K562 (cell line): ENCODE measurements at regions not wholly inside any gene's neighbourhood (a gene's known extent, or its start where the extent isn't known, plus 50 kb on each side); places are given as distances from the start of the nearest gene placed in this dataset.

ENCODE experiments used
- ATF7 ChIP-seq: fragments of 450-650 bp; IDR thresholded peaks from 2 replicates; pipeline ENCODE4 v1.7.1; 2014; ENCODE audit warnings: mild to moderate bottlenecking, moderate library complexity
- BRF1 ChIP-seq: IDR thresholded peaks from 3 replicates; pipeline ENCODE4 v1.6.1; 2011; ENCODE audit warnings: borderline replicate concordance, mild to moderate bottlenecking; ENCODE audit not compliant: insufficient read length; ENCODE audit errors: extremely low read depth
- CREB5 ChIP-seq: fragments of 250-450 bp; sonication (Bioruptor Pico); IDR thresholded peaks from 2 replicates; pipeline ENCODE4 v1.5.0; 2020; ENCODE audit warnings: mild to moderate bottlenecking
- DPF2 ChIP-seq: fragments of 450-650 bp; IDR thresholded peaks from 2 replicates; pipeline ENCODE4 v1.6.1; 2016
- FOXP1 ChIP-seq: sonication (generic); formaldehyde crosslinking; IDR thresholded peaks from 2 replicates; pipeline ENCODE4 v1.8.0; 2022; ENCODE audit warnings: mild to moderate bottlenecking, missing genetic modification reagents
- HDAC3 ChIP-seq: fragments of 450-650 bp; IDR thresholded peaks from 2 replicates; pipeline ENCODE4 v1.6.1; 2018; ENCODE audit warnings: borderline replicate concordance, mild to moderate bottlenecking, moderate library complexity; ENCODE audit not compliant: partially characterized antibody
- JUNB ChIP-seq: fragments of 450-650 bp; formaldehyde crosslinking; conservative IDR thresholded peaks from 2 replicates; pipeline ENCODE4 v1.4.0; 2020; ENCODE audit warnings: mild to moderate bottlenecking
- JUND ChIP-seq, 2 experiments: IDR thresholded peaks; 2 replicates in 1 of 2; 3 replicates in 1 of 2; pipeline ENCODE4 v1.6.1; 2011; ENCODE audit warnings: borderline replicate concordance in 2 of 2, low read depth in 2 of 2, low read length in 2 of 2, improper control_type of control experiment in 1 of 2, missing biosample characterization in 1 of 2, missing genetic modification characterization in 1 of 2, missing genetic modification reagents in 1 of 2
- KLF6 ChIP-seq: fragments of 250-450 bp; sonication (Bioruptor Pico); IDR thresholded peaks from 2 replicates; pipeline ENCODE4 v1.4.0; 2020; ENCODE audit warnings: mild to moderate bottlenecking, moderate library complexity, borderline replicate concordance
- MTA3 ChIP-seq: fragments of 450-650 bp; formaldehyde crosslinking; IDR thresholded peaks from 2 replicates; pipeline ENCODE4 v1.6.1; 2017; ENCODE audit warnings: mild to moderate bottlenecking, borderline replicate concordance
- POLR2B ChIP-seq: fragments of 450-650 bp; IDR thresholded peaks from 2 replicates; pipeline ENCODE4 v1.6.1; 2018; ENCODE audit warnings: low read depth; ENCODE audit not compliant: partially characterized antibody
- PPARD ChIP-seq: fragments of 250-450 bp; sonication (Bioruptor Pico); IDR thresholded peaks from 2 replicates; pipeline ENCODE4 v1.8.0; 2022; ENCODE audit warnings: inconsistent platforms, mild to moderate bottlenecking, moderate library complexity
- PTTG1 ChIP-seq: fragments of 450-650 bp; IDR thresholded peaks from 2 replicates; pipeline ENCODE4 v1.6.1; 2016; ENCODE audit warnings: low read depth, mild to moderate bottlenecking, missing genetic modification characterization, missing compliant biosample characterization
- RNF219 ChIP-seq: fragments of 250-450 bp; sonication (Bioruptor Pico); IDR thresholded peaks from 2 replicates; pipeline ENCODE4 v1.5.0; 2022; ENCODE audit warnings: mild to moderate bottlenecking
- SNRNP70 ChIP-seq: fragments of 200-400 bp; formaldehyde crosslinking; optimal IDR thresholded peaks from 2 replicates; pipeline ENCODE3; 2017; ENCODE audit warnings: low read depth, low read length
- SOX6 ChIP-seq: fragments of 450-650 bp; IDR thresholded peaks from 2 replicates; pipeline ENCODE4 v1.6.1; 2014; ENCODE audit warnings: mild to moderate bottlenecking
- SREBF1 ChIP-seq: fragments of 150-350 bp; IDR thresholded peaks from 2 replicates; pipeline ENCODE4 v1.6.1; 2014; ENCODE audit warnings: antibody characterized with exemption, low read depth, low read length, borderline replicate concordance
- TAF15 ChIP-seq: fragments of 200-400 bp; formaldehyde crosslinking; IDR thresholded peaks from 2 replicates; pipeline ENCODE4 v1.6.1; 2017; ENCODE audit warnings: mild to moderate bottlenecking, low read depth, low read length, moderate library complexity
- TBP ChIP-seq: optimal IDR thresholded peaks from 2 replicates; pipeline ENCODE3; 2011; ENCODE audit warnings: low read depth, low read length, improper control_type of control experiment
- U2AF2 ChIP-seq: fragments of 200-400 bp; formaldehyde crosslinking; optimal IDR thresholded peaks from 2 replicates; pipeline ENCODE3; 2017; ENCODE audit warnings: low read depth, mild to moderate bottlenecking, low read length
- YBX1 ChIP-seq: fragments of 450-650 bp; IDR thresholded peaks from 2 replicates; pipeline ENCODE4 v1.7.1; 2016; ENCODE audit warnings: mild to moderate bottlenecking
- ZNF134 ChIP-seq: fragments of 250-450 bp; sonication (Bioruptor Pico); conservative IDR thresholded peaks from 2 replicates; pipeline ENCODE4 v1.4.0; 2020
- ZNF384 ChIP-seq: IDR thresholded peaks from 2 replicates; pipeline ENCODE4 v1.6.1; 2012; ENCODE audit warnings: low read depth, low read length, improper control_type of control experiment
- ZNF76 ChIP-seq: fragments of 250-450 bp; sonication (Bioruptor Pico); IDR thresholded peaks from 2 replicates; pipeline ENCODE4 v1.4.0; 2020; ENCODE audit warnings: mild to moderate bottlenecking, moderate library complexity, borderline replicate concordance
- ZNF830 ChIP-seq: fragments of 250-450 bp; sonication (Bioruptor Pico); IDR thresholded peaks from 2 replicates; pipeline ENCODE4 v1.5.0; 2021; ENCODE audit warnings: mild to moderate bottlenecking
- TF ChIP-seq, protein P1 (sequence below): IDR thresholded peaks from 2 replicates; pipeline ENCODE4 v1.6.1; 2011; ENCODE audit not compliant: insufficient read length; ENCODE audit errors: extremely low read depth
- TF ChIP-seq, protein P2 (sequence below): fragments of 250-450 bp; sonication (Bioruptor Pico); IDR thresholded peaks from 2 replicates; pipeline ENCODE4 v1.8.0; 2021; ENCODE audit warnings: moderate library complexity, mild to moderate bottlenecking, inconsistent platforms

DNA sequence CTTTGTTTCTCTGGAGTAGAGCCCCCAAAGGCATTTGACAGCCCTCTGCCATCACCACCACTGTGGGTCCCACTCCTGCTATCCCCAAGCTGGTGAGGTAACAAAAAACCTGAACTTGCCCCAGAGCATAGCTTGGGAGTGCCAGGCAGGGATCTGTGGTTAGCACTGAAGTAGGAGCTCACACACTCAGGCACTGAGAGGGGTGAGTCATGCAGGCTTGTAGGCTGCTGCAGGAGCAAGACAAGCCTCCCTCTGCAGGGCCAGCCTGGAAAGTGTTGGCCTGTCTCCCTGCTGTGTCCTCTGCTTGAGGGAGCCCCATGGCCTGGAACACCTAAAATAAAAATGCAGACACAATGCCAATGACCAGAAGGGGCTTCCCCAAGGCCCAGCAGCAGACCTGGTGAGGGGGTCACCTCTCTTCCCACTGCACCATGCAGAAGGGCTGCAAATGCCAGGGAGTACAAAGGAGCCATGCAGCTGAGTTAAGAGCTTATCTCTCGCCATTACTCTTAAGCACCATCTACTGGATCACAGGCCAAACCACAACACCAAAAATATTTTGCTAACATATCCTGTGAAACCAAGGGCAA lies 108.9 kb upstream of the POGK start (continued):
- TF ChIP-seq ZNF830 (CRISPR knock-in tag) (no peak), TAF15 (no peak), DPF2 (peak; percentile 76), ATF7 (peak; percentile 83), RNF219 (CRISPR knock-in tag) (no peak), FOXP1 (CRISPR knock-in tag) (no peak), ZNF76 (CRISPR knock-in tag) (no peak), CREB5 (CRISPR knock-in tag) (no peak), PPARD (CRISPR knock-in tag) (no peak), KLF6 (CRISPR knock-in tag) (no peak), U2AF2 (no peak), BRF1 (no peak), MTA3 (no peak), PTTG1 (tag) (no peak), TBP (no peak), SOX6 (no peak), ZNF384 (no peak), SNRNP70 (no peak), SREBF1 (no peak), JUND (IDR thresholded peaks at IDR 0.05; ENCODE audit: borderline replicate concordance, low read depth, low read length) (peak; percentile 99), JUND (tag; IDR thresholded peaks at IDR 0.05; ENCODE audit: borderline replicate concordance, low read depth, low read length) (peak; percentile 100), ZNF134 (no peak), HDAC3 (no peak), POLR2B (no peak), JUNB (CRISPR knock-in tag) (peak; percentile 85), YBX1 (no peak)
- TF ChIP-seq, protein P1, sequence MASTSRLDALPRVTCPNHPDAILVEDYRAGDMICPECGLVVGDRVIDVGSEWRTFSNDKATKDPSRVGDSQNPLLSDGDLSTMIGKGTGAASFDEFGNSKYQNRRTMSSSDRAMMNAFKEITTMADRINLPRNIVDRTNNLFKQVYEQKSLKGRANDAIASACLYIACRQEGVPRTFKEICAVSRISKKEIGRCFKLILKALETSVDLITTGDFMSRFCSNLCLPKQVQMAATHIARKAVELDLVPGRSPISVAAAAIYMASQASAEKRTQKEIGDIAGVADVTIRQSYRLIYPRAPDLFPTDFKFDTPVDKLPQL, result no peak
- TF ChIP-seq, protein P2, sequence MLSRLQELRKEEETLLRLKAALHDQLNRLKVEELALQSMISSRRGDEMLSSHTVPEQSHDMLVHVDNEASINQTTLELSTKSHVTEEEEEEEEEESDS (CRISPR knock-in tag), result no peak
